Left hindlimb (tissue), 1 donor: ENCODE measurements at regions not wholly inside any gene's neighbourhood (a gene's known extent, or its start where the extent isn't known, plus 50 kb on each side); places are given as distances from the start of the nearest gene placed in this dataset.
"Not testable (repeated sequence)": the region's sequence is repeated elsewhere in the genome, so short reads cannot be mapped to it uniquely, and the experiment has no call there.

Experiments used
- DNase-seq: peaks from one replicate; pipeline ENCODE4 v3.0.0-alpha.2; 2018

GRCh38 chr3:68676136-68676535 is 256.2 kb downstream of the TAFA4 start:
- no peak for DNase-seq

DNA sequence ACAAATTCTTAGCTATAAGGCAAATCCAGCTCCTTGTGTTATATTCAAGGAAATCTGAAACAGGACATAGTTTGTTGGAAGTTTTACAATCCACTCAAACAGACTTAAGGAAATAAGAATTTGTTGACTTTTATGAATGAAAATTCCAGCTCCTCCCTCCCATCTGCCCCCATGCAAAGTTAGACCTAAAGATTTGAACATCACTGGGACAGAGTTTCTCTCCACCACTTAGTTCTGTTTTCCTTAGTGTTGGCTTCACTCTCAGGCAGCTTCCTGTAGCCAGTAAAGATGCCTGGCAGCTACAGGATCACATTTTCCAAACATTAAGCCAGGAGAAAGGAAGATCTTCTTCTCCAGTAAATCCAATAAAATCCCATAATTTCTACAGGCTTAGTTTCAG is 265.0 kb downstream of the TAFA4 start:
- no peak for DNase-seq

DNA sequence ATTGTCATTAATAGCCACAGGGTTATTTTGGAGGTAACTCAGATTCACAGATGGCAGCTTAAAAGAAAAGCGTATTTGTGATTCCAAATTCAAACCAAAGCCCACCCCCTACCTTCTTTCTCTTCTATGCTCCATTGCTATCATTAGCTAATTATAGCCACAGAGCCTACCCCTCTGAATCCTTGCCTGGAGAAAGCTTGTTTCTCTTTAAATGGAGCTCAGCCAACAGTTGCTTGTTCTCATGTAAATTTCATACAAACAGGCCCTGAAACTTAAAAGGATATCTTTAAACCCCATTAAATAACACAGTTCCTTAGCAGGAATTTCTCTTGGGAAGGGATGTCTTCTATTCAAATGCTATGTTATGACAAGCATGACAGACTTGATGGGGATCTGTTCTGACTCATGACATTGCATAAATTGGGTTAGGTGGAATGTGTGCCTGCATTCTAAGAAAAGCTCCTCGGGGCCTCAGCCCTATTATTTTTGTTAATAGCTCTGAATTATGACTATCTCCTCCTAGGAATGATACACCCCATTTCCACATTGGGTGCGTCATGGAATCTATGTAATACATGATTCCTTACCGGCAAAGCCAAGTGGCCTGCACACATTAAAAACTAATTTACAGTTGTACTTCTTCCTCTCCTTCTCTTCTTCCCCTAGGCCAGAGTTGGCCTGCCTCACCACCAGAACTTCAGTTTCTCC is 265.8 kb downstream of the TAFA4 start:
- DNase-seq: peak; percentile 30

DNA sequence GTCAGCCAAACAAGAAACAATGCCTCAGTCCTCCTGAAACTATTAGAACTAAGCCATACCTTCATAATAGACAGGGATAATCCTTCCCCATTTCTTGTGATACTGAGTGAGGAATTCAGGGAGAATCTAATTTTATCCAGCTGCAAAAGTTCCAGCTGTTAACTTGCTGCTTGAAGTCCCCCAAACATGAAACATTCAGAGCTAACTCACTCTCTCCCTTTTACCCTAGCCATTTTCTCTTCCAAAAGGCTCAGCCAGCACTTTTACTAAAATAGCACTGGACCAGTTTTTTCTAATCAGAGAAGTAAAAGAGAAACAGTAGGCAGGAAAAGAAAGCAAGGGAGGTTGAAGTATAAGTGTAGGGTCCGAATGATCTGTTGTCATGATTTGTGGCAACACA is 268.1 kb downstream of the TAFA4 start:
- DNase-seq: no peak

GRCh38 chr3:68662176-68662575 is 270.2 kb downstream of the TAFA4 start:
- DNase-seq: no peak

- DNase-seq: not testable (repeated sequence)
These were observed 281.7 kb downstream of the TAFA4 start for GRCh38 chr3:68650657-68651056.

GRCh38 chr3:68648494-68648893 is 283.9 kb downstream of the TAFA4 start:
- no peak for DNase-seq

GRCh38 chr3:68631850-68632545 is 300.3 kb downstream of the TAFA4 start:
- DNase-seq: no peak

DNA sequence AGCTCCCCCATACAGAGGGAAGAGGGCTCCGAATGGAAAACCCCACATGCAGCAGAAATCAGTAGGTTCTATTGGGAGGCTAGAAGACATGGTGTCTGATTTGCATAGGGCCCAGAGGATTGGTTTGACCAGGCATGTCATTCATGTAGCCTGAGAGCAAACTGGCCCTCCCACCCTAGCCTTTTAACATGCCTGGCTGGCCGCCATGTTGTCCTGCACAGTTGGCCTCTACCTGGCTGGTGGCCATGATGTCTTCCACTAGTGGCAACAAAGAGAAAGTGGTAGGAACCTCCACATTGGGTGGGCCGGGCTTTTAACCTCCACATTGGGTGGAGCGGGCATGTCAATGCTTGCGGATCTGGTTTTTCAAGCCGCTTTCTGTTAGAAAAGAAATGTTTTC is 312.1 kb downstream of the TAFA4 start:
- no peak for DNase-seq

GRCh38 chr3:68614087-68614486 is 318.3 kb downstream of the TAFA4 start:
- DNase-seq: no peak

DNA sequence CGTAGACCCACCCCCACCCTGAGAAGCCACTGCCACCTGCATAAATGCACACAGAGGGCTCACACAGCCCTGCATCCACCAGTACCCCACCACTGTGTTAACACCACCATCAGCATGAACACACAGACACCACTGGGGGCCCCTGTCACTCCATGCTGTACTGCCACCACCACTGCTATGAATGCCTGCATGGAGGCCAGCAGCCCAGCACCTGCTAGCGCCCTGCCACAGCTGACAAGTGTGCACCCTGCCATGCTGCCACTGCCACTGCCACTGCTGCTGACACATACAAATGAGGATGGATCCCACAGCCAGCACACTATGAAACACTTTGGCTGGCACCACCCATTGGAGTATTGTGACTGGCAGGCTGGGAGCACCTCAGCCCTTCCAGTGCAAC is 361.0 kb downstream of the TAFA4 start:
- DNase-seq: no peak

DNA sequence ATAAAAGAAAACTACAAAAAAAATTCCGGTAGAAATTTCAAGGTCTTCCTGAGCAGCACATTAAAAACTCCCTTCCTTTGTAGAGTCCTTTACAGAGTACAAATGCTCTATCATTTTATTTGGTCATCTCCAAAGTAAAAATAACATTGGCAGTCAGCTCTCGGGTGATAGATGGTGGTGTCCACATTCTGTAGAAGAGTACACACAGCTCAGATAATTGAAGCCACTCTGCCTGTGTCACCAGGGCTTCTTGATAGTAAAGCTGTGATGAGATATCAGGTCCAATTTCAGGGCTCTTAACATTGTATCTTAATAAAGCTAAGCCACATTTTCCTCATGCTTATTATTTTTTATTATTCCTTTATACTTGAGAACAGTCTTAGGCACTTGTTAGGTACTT is 371.6 kb downstream of the TAFA4 start:
- DNase-seq: no peak

DNA sequence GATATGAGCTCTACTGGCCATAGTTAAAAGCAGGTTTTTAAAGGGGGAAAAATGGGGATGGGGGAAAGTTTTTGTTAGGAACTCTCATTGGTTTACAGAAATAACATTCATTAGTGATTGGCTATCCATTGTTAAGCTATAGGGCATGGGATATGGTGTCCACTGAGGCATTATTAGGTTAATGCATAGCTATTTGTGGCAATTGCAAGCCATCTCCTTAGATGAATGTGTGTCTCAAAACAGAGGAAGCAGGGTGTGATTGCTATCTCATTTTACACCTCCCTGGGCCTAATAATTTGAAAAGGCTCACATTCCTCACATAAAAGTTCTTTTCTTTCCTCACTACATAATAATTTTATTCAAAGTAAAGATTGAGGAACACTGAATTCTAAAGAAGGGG is 396.6 kb downstream of the TAFA4 start:
- DNase-seq: no peak

DNA sequence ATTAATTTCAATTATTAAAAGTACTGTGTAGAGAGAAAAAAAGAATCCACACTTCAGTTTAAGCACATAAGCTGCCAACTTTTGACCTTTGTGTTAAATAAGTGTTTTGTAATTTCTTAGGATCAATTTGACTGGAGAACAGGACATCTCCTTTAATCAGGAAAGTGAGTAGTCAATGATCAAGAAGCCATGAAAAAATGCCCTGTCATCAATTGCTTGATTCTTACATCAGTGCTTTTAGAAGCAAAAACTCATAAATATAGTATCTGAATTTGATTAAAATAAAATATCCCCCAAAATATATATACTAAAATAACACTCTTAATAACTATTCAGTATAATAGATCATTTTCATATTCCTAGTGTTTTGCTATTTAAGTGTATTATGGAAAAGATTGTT is 409.0 kb downstream of the TAFA4 start:
- DNase-seq: no peak

- no peak for DNase-seq
These were observed 417.1 kb downstream of the TAFA4 start for GRCh38 chr3:68515237-68515636.

- no peak for DNase-seq
These were observed 428.1 kb downstream of the TAFA4 start for GRCh38 chr3:68504201-68504600.

- DNase-seq: not testable (repeated sequence)
These were observed 446.5 kb downstream of the TAFA4 start for GRCh38 chr3:68485845-68486244.

DNA sequence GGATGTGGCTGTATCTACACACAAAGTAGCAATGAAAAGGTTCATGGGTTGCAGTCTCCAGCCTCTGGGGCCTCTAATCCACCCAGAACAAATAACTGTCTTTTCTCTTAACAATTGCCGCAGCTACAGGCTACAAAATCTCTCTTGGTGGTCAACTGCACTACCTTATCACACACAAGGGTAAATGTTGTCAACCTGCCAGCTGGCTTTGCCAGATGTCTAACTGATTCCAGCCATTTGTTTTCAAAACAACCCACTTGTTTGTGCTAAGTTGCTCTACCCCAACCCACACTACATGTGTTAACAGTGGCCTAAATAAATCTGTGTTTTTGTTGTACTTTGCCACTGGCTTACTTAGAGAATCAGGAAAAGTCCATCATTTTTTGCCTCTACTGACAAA is 447.3 kb downstream of the TAFA4 start:
- no peak for DNase-seq

- DNase-seq: no peak
These were observed 448.7 kb downstream of the TAFA4 start for GRCh38 chr3:68483601-68484000.

DNA sequence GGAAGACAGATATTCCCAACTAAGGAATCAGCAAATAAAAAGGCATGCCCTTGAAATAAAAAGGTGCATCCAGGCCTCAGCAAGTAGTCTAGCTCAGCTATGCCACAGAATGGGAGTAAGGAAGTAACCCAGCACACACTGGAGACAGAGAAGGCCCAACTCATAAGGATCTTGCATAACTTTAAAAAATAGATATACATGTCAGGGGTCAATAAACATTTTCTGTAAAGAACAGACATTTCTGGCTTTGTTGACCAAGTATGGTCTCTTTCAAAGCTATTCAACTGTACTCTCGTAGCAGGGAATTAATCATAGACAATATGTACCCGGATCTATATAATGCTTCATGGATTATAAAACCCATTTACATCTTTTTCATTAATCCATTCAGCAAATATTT is 449.3 kb downstream of the TAFA4 start:
- no peak for DNase-seq

- no peak for DNase-seq
These were observed 449.8 kb downstream of the TAFA4 start for GRCh38 chr3:68482565-68482964.

DNA sequence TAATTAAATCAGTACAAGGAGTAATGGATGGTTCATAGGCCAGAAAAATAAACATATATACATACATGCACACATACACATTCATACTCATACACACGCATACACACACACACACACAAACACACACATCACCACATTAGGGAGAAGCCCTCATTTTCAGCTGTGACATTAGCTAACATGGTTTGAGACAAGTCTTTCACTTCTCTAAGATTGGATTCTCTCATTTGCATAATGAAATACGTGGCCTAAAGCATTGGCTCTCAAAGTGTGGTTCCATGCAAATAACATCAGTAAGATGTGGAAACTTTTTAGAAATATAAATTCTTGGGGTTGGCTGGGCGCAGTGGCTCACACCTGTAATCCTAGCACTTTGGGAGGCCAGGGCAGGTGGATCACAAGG is 452.6 kb downstream of the TAFA4 start:
- DNase-seq: no peak

- no peak for DNase-seq
These were observed 463.5 kb downstream of the TAFA4 start for GRCh38 chr3:68468695-68469375.

DNA sequence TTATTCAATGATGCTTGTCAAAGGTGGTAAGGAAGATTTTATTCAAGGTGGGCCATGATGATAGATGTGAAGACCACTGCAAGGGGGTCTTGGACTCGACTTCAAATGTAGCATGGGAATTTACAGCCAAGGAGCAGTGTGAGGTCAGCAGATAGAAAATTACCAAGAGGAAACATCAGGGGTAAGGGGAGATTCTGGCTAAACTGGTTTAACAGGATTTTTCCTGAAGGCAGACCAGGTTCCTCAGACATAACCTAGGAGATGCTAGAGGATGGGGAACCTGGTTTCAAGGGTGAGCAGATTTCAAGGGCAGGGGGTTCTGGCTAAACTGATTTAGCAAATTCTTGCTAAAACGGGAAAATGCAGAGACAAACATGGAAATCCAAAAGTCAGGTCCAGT is 464.9 kb downstream of the TAFA4 start:
- no peak for DNase-seq
